HL-60 (cell line): ENCODE measurements at regions not wholly inside any gene's neighbourhood (a gene's known extent, or its start where the extent isn't known, plus 50 kb on each side); places are given as distances from the start of the nearest gene placed in this dataset.

Source experiments
- DNase-seq, 2 experiments: peaks; one replicate each; pipeline ENCODE4 v3.0.0-alpha.2; 2010 to 2020; ENCODE audit warnings: low read depth in 1 of 2, low spot score in 1 of 2
- H3K27ac ChIP-seq: fragments of 250-450 bp; sonication (Bioruptor Pico); replicated peaks from 2 replicates; pipeline ENCODE4 v1.5.1; 2020; ENCODE audit warnings: mild to moderate bottlenecking, moderate library complexity
- H3K27me3 ChIP-seq: fragments of 250-450 bp; sonication (Bioruptor Pico); 2 replicates; pipeline ENCODE4 v1.5.1; 2021; ENCODE audit warnings: mild to moderate bottlenecking, moderate library complexity; ENCODE audit not compliant: insufficient read depth, poor library complexity, severe bottlenecking
- H3K4me3 ChIP-seq: replicated peaks from 2 replicates; pipeline ENCODE4 v1.5.1; 2011; ENCODE audit warnings: mild to moderate bottlenecking, control low read depth, low read length; ENCODE audit not compliant: insufficient read depth
- CTCF ChIP-seq: IDR thresholded peaks from one replicate; pipeline ENCODE4 v1.5.1; 2011; ENCODE audit warnings: low read length, control low read depth, inconsistent platforms; ENCODE audit not compliant: insufficient read depth
- GABPA ChIP-seq: IDR thresholded peaks from 2 replicates; pipeline ENCODE4 v1.6.1; 2012; ENCODE audit warnings: low read depth
- POLR2AphosphoS5 ChIP-seq: IDR thresholded peaks from 2 replicates; pipeline ENCODE4 v1.6.1; 2012; ENCODE audit warnings: low read depth
- REST ChIP-seq: IDR thresholded peaks from 2 replicates; pipeline ENCODE4 v1.6.1; 2012; ENCODE audit warnings: low read depth; ENCODE audit not compliant: insufficient replicate concordance
- SPI1 ChIP-seq: IDR thresholded peaks from 2 replicates; pipeline ENCODE4 v1.6.1; 2012; ENCODE audit warnings: low read depth, mild to moderate bottlenecking, borderline replicate concordance

- Histone ChIP-seq H3K27me3 (no peaks in the 10 kb centered on the region), H3K4me3 (no peak overlapping the region), H3K27ac (no peak overlapping the region)
- no peak for TF ChIP-seq POLR2AphosphoS5
- no peak for TF ChIP-seq GABPA
- no peak for TF ChIP-seq CTCF
- no peak for TF ChIP-seq REST
- TF ChIP-seq SPI1, result no peak
- DNase-seq, result no peak
These were observed 88.8 kb upstream of the ATP2B1 start for GRCh38 chr12:89797436-89797835.

- Histone ChIP-seq H3K27ac (no peak overlapping the region), H3K27me3 (no peaks in the 10 kb centered on the region), H3K4me3 (no peak overlapping the region)
- no peak for DNase-seq
- no peak for TF ChIP-seq POLR2AphosphoS5
- no peak for TF ChIP-seq GABPA
- no peak for TF ChIP-seq CTCF
- TF ChIP-seq SPI1, result no peak
- TF ChIP-seq REST, result no peak
These were observed 88.3 kb upstream of the ATP2B1 start for GRCh38 chr12:89796798-89797382.

GRCh38 chr12:89793946-89794345, 85.3 kb upstream of the ATP2B1 start:
- no peaks in the 10 kb centered on the region for H3K27me3 ChIP-seq
- no peak for DNase-seq
- H3K4me3 ChIP-seq, result no peak overlapping the region
- TF ChIP-seq CTCF, result no peak
- TF ChIP-seq SPI1, result no peak
- no peak for TF ChIP-seq GABPA
- TF ChIP-seq REST, result no peak
- TF ChIP-seq POLR2AphosphoS5, result no peak
- H3K27ac ChIP-seq, result no peak overlapping the region
